Breast epithelium (tissue), 4 donors: ENCODE measurements at regions not wholly inside any gene's neighbourhood (a gene's known extent, or its start where the extent isn't known, plus 50 kb on each side); places are given as distances from the start of the nearest gene placed in this dataset.

Experiments
- DNase-seq, 2 donors: peaks; one replicate each; pipeline ENCODE4 v3.0.0-alpha.2; 2019; ENCODE audit warnings: low spot score in 2 of 2
- H3K27ac ChIP-seq, 2 donors: fragments of 200-600 bp; sonication (generic) in 1 of 2; one replicate each; pipeline ENCODE4 v1.5.1; 2016 to 2019; ENCODE audit warnings: mild to moderate bottlenecking in 1 of 2
- H3K27me3 ChIP-seq, 2 donors: fragments of 200-600 bp; sonication (generic) in 1 of 2; one replicate each; pipeline versions ENCODE4 v1.5.1 to v1.6.0; 2017 to 2019; ENCODE audit warnings: control low read depth in 1 of 2, mild to moderate bottlenecking in 1 of 2
- H3K36me3 ChIP-seq: fragments of 200-600 bp; one replicate; pipeline ENCODE4 v1.5.1; 2019
- H3K4me1 ChIP-seq, 2 donors: fragments of 200-600 bp; sonication (generic); one replicate each; pipeline ENCODE4 v1.5.1; 2016 to 2019; ENCODE audit warnings: control low read depth in 1 of 2
- H3K4me3 ChIP-seq, 3 donors: fragments of 200-600 bp; sonication (generic); 1 replicate in 2 of 3; 2 replicates in 1 of 3; pipeline ENCODE4 v1.5.1; 2016 to 2019; ENCODE audit warnings: mild to moderate bottlenecking in 3 of 3, moderate library complexity in 2 of 3
- H3K9me3 ChIP-seq, 2 donors: fragments of 200-600 bp; sonication (generic) in 1 of 2; one replicate each; pipeline ENCODE4 v1.5.1; 2016 to 2019; ENCODE audit warnings: control low read depth in 1 of 2
- POLR2A ChIP-seq: fragments of 450-650 bp; IDR thresholded peaks from one replicate; pipeline ENCODE4 v1.6.1; 2016; ENCODE audit warnings: antibody characterized with exemption, mild to moderate bottlenecking, moderate library complexity
- POLR2AphosphoS5 ChIP-seq, 3 donors: sonication (generic); formaldehyde crosslinking; IDR thresholded peaks; one replicate each; pipeline ENCODE4 v1.6.1; 2017; ENCODE audit warnings: antibody characterized with exemption in 3 of 3
- intact Hi-C: fragments of 100-400 bp; cut with DNase I; formaldehyde crosslinking; loops from one replicate; pipeline ENCODE4 v1.15.1; 2023; ENCODE audit warnings: low total_unique reads
- TF ChIP-seq, protein P1 (sequence below), 3 donors: fragments of 450-650 bp; IDR thresholded peaks; one replicate each; pipeline ENCODE4 v1.5.1; 2016 to 2017; ENCODE audit warnings: antibody characterized with exemption in 3 of 3, mild to moderate bottlenecking in 3 of 3, moderate library complexity in 3 of 3

DNA sequence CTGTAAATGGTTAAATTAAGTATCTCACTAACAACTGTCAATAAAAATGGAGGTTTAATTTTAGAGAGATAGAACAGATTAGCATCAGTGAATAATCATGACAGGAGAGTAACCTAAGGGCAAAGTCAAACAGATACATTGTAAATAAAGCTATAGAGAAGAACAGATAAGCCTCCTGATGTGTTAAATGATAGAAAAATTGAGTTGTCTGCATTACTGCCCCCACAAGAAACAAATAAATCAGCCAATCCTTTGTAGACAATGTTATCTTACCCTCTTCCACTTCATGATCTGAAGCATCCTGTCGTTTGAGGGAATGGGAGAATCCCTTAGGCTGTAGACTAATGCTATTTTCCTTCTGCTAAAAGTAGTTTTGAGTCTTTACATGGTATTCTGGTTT lies 147.8 kb downstream of the PCDH18 start:
- TF ChIP-seq POLR2AphosphoS5 (IDR thresholded peaks at IDR 0.05) (no peak), POLR2A (no peak)
- TF ChIP-seq, protein P1, sequence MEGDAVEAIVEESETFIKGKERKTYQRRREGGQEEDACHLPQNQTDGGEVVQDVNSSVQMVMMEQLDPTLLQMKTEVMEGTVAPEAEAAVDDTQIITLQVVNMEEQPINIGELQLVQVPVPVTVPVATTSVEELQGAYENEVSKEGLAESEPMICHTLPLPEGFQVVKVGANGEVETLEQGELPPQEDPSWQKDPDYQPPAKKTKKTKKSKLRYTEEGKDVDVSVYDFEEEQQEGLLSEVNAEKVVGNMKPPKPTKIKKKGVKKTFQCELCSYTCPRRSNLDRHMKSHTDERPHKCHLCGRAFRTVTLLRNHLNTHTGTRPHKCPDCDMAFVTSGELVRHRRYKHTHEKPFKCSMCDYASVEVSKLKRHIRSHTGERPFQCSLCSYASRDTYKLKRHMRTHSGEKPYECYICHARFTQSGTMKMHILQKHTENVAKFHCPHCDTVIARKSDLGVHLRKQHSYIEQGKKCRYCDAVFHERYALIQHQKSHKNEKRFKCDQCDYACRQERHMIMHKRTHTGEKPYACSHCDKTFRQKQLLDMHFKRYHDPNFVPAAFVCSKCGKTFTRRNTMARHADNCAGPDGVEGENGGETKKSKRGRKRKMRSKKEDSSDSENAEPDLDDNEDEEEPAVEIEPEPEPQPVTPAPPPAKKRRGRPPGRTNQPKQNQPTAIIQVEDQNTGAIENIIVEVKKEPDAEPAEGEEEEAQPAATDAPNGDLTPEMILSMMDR (IDR thresholded peaks at IDR 0.05), result no peak
- Histone ChIP-seq H3K4me3 (no peak overlapping the region), H3K9me3 (no peaks in the 10 kb centered on the region), H3K36me3 (no peaks in the 10 kb centered on the region), H3K27me3 (no peaks in the 10 kb centered on the region), H3K4me1 (no peaks in the 10 kb centered on the region), H3K27ac (no peak overlapping the region)
- DNase-seq, result no peak
- intact Hi-C loops, result no loop called here

DNA sequence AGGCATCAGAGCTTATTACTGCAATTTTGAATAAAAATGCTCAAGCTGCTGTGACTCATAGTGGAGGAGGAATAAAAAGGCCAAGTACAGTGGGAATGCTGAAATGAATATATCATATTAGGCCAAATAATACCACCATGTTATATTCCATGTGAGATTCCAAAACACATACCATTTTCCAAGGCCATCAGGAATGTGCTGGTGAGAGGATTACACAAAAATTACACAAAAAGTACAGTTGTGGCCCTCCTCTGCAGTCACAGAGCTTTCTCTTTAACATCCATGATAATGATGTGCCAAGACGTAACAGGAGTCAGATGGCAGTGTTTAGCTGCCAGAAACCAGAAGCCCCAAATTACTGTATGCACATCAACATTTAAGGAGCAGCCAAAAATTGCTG lies 153.5 kb downstream of the PCDH18 start:
- H3K27me3 ChIP-seq, result no peaks in the 10 kb centered on the region
- H3K36me3 ChIP-seq, result no peaks in the 10 kb centered on the region
- no peak overlapping the region for H3K27ac ChIP-seq
- no peak overlapping the region for H3K4me3 ChIP-seq
- intact Hi-C loops, result no loop called here
- H3K9me3 ChIP-seq, result no peaks in the 10 kb centered on the region
- TF ChIP-seq, protein P1 (IDR thresholded peaks at IDR 0.05), result no peak
- no peak for TF ChIP-seq POLR2A
- TF ChIP-seq POLR2AphosphoS5 (IDR thresholded peaks at IDR 0.05), result no peak
- no peaks in the 10 kb centered on the region for H3K4me1 ChIP-seq
- DNase-seq, result no peak

DNA sequence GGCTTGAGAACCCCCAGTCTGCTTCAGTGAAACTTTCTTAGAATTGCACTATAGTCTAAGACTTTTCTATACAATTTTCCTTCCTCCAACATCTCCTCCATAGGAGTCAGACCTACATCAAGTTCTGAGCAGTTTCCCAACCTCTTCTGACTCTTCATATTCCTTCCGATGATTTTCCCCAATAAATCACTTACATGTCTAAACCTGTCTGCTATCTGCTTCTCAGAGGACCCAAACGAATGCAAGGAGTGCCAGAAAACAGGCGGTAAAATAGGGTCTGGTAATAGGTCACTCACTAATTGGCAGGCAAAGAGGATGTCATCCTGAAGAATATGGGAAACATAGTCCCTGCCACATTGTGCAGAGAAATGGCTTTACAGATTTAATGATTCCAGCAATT lies 153.9 kb downstream of the PCDH18 start:
- Histone ChIP-seq H3K27me3 (no peaks in the 10 kb centered on the region), H3K36me3 (no peaks in the 10 kb centered on the region), H3K27ac (peak overlapping the region in 1 of 2 donors; percentile 3), H3K4me1 (no peaks in the 10 kb centered on the region), H3K9me3 (no peaks in the 10 kb centered on the region), H3K4me3 (no peak overlapping the region)
- intact Hi-C loops, result no loop called here
- DNase-seq, result no peak
- no peak for TF ChIP-seq POLR2A
- TF ChIP-seq POLR2AphosphoS5 (IDR thresholded peaks at IDR 0.05), result no peak
- TF ChIP-seq, protein P1 (IDR thresholded peaks at IDR 0.05), result no peak

DNA sequence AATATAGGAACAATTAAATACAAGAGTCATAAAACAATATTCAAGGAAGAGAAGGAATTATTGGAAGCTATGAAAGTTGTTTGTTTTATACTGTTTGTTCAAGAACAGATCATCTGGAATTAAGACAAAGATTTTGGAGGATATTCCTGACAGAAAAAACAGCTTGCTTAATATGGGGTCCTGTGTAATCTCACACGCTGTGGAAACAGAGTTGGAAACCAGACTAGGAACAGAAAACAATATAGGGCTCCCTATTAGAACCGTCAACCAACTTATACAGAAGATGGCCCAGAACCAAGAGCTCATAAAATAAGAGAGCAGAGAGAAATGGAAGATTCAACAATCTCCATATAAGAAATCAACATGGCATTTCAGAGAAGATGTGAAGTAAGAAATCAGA lies 156.0 kb downstream of the PCDH18 start:
- H3K4me1 ChIP-seq, result no peaks in the 10 kb centered on the region
- intact Hi-C loops, result no loop called here
- TF ChIP-seq POLR2A (no peak), POLR2AphosphoS5 (IDR thresholded peaks at IDR 0.05) (no peak)
- TF ChIP-seq, protein P1 (IDR thresholded peaks at IDR 0.05), result no peak
- DNase-seq, result no peak
- no peaks in the 10 kb centered on the region for H3K27me3 ChIP-seq
- H3K4me3 ChIP-seq, result no peak overlapping the region
- no peaks in the 10 kb centered on the region for H3K9me3 ChIP-seq
- no peaks in the 10 kb centered on the region for H3K36me3 ChIP-seq
- H3K27ac ChIP-seq, result no peak overlapping the region

DNA sequence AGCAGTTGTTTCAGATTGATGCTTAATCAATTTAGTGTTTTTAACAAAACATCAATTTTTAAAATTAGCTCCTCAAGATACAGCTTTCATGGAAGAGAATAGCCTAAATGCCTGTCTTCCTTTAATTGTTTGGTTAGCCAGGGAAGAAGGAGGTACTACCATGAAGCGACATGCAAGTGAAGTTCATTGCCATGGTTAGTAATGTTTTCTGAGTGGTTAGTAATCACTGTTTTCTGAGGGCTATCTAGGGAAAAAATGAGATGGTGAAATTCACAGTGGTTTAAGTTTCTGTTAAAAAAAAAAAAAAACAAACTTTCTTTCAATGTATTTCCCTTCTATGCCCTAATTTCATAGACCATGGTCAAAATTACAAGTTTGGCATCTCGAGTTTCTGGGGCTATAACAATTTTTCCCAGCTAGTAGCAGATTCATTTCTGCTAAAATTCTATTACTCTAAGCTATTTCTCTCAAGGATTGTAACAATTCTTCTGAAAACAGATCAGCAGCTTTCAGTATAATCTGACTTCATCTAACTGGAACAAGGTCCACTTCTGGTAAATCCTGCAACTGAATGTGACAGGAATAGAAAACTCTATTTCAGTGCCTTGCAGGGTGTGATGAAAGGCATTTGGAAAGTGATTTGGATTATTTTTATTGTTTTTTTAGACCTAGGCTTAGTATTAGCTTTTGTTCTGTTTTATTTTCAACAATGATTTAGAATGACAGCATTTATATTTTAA lies 157.0 kb downstream of the PCDH18 start:
- H3K4me3 ChIP-seq, result no peak overlapping the region
- H3K27ac ChIP-seq, result peak overlapping the region in 1 of 2 donors; percentile 53
- TF ChIP-seq POLR2AphosphoS5 (IDR thresholded peaks at IDR 0.05) (no peak), POLR2A (no peak)
- TF ChIP-seq, protein P1 (IDR thresholded peaks at IDR 0.05), result no peak

More for the DNA sequence above, 157.0 kb downstream of the PCDH18 start:
- Histone ChIP-seq H3K4me1 (no peaks in the 10 kb centered on the region), H3K9me3 (no peaks in the 10 kb centered on the region), H3K27me3 (no peaks in the 10 kb centered on the region), H3K36me3 (no peaks in the 10 kb centered on the region)
- intact Hi-C loops, result no loop called here
- no peak for DNase-seq
